ENCODE measurements at regions not wholly inside any gene's neighbourhood (a gene's known extent, or its start where the extent isn't known, plus 50 kb on each side); places are given as distances from the start of the nearest gene placed in this dataset.

GRCh38 chr2:177031438-177032180 lies 181.0 kb upstream of the HNRNPA3 start:
- TF ChIP-seq CTCF (conservative IDR thresholded peaks at IDR 0.05; ENCODE audit: low read depth, low read length), result no peak
- H3K4me3 ChIP-seq (ENCODE audit: low read depth, low read length), result no peak overlapping the region
- no peak for DNase-seq (ENCODE audit: low read depth)

GRCh38 chr2:177036747-177037146 lies 175.8 kb upstream of the HNRNPA3 start:
- DNase-seq (ENCODE audit: low read depth), result no peak
- no peak for TF ChIP-seq CTCF (conservative IDR thresholded peaks at IDR 0.05; ENCODE audit: low read depth, low read length)
- no peak overlapping the region for H3K4me3 ChIP-seq (ENCODE audit: low read depth, low read length)

GRCh38 chr2:177037569-177037968 lies 175.0 kb upstream of the HNRNPA3 start:
- DNase-seq (ENCODE audit: low read depth), result no peak
- no peak overlapping the region for H3K4me3 ChIP-seq (ENCODE audit: low read depth, low read length)
- no peak for TF ChIP-seq CTCF (conservative IDR thresholded peaks at IDR 0.05; ENCODE audit: low read depth, low read length)

GRCh38 chr2:177038787-177039484 lies 173.7 kb upstream of the HNRNPA3 start:
- no peak for TF ChIP-seq CTCF (conservative IDR thresholded peaks at IDR 0.05; ENCODE audit: low read depth, low read length)
- H3K4me3 ChIP-seq (ENCODE audit: low read depth, low read length), result no peak overlapping the region
- no peak for DNase-seq (ENCODE audit: low read depth)

GRCh38 chr2:177042311-177042710 lies 170.3 kb upstream of the HNRNPA3 start:
- TF ChIP-seq CTCF (conservative IDR thresholded peaks at IDR 0.05; ENCODE audit: low read depth, low read length), result no peak
- H3K4me3 ChIP-seq (ENCODE audit: low read depth, low read length), result no peak overlapping the region
- DNase-seq (ENCODE audit: low read depth), result no peak

GRCh38 chr2:177044671-177045070 lies 167.9 kb upstream of the HNRNPA3 start:
- TF ChIP-seq CTCF (conservative IDR thresholded peaks at IDR 0.05; ENCODE audit: low read depth, low read length), result no peak
- no peak overlapping the region for H3K4me3 ChIP-seq (ENCODE audit: low read depth, low read length)
- DNase-seq (ENCODE audit: low read depth), result no peak

Data from epithelial cell of proximal tubule (primary cell).